ENCODE measurements at regions not wholly inside any gene's neighbourhood (a gene's known extent, or its start where the extent isn't known, plus 50 kb on each side); places are given as distances from the start of the nearest gene placed in this dataset.

DNA sequence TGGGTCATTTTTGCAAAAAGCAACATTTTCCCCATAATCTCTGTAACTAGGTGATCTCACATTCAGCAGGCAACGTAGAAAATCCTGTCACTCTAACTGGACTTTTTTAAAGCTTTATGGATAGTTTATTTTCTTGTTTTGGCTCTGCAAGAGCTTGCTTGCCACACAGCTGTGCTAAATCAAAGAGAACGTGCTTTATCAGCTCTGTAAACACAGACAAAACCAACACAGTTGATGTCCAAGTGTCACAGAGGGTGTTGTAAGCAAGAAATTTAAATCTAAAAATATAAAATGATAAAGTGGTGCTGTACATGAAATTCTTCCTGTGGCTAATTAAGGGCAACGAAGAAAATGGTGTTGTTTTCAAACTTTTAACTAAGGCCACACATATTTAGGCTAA, 97.5 kb upstream of the STAC start:
- Mint-ChIP-seq H3K9me3 (no peaks in the 10 kb centered on the region), H3K27ac (ENCODE audit: unreplicated experiment) (no peak overlapping the region), H3K4me1 (no peaks in the 10 kb centered on the region), H3K4me3 (no peak overlapping the region), H3K36me3 (ENCODE audit: low read depth) (no peaks in the 10 kb centered on the region), H3K27me3 (ENCODE audit: low read depth) (peaks cover 3% of the 10 kb centered on the region)
- TF ChIP-seq, protein P1, sequence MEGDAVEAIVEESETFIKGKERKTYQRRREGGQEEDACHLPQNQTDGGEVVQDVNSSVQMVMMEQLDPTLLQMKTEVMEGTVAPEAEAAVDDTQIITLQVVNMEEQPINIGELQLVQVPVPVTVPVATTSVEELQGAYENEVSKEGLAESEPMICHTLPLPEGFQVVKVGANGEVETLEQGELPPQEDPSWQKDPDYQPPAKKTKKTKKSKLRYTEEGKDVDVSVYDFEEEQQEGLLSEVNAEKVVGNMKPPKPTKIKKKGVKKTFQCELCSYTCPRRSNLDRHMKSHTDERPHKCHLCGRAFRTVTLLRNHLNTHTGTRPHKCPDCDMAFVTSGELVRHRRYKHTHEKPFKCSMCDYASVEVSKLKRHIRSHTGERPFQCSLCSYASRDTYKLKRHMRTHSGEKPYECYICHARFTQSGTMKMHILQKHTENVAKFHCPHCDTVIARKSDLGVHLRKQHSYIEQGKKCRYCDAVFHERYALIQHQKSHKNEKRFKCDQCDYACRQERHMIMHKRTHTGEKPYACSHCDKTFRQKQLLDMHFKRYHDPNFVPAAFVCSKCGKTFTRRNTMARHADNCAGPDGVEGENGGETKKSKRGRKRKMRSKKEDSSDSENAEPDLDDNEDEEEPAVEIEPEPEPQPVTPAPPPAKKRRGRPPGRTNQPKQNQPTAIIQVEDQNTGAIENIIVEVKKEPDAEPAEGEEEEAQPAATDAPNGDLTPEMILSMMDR (conservative IDR thresholded peaks at IDR 0.05): no peak
- no peak for DNase-seq (ENCODE audit: low read depth, low spot score)

DNA sequence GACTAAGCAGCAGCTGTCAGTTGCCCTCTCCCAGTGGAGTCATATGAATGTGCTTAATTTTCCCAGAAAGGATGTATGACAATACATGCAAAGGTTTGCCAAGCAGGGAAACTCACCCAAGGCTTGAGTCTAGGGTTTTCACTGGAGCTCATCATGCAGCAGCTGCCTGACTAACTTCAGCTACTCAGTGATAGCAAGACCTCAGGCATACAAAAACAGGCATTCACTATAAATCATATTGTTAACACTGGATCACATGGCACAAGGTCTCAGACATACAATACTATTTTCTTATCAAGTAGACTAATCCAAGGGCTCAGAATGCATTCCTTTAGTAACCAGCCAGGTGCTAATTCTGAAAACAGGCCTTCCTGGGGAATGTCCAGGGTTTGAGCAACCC, 85.0 kb upstream of the STAC start:
- H3K4me3 Mint-ChIP-seq: no peak overlapping the region
- H3K36me3 Mint-ChIP-seq (ENCODE audit: low read depth): no peaks in the 10 kb centered on the region
- no peaks in the 10 kb centered on the region for H3K27me3 Mint-ChIP-seq (ENCODE audit: low read depth)
- H3K9me3 Mint-ChIP-seq: no peaks in the 10 kb centered on the region
- H3K27ac Mint-ChIP-seq (ENCODE audit: unreplicated experiment): no peak overlapping the region
- TF ChIP-seq, protein P1 (conservative IDR thresholded peaks at IDR 0.05): no peak
- no peaks in the 10 kb centered on the region for H3K4me1 Mint-ChIP-seq
- DNase-seq (ENCODE audit: low read depth, low spot score): no peak

DNA sequence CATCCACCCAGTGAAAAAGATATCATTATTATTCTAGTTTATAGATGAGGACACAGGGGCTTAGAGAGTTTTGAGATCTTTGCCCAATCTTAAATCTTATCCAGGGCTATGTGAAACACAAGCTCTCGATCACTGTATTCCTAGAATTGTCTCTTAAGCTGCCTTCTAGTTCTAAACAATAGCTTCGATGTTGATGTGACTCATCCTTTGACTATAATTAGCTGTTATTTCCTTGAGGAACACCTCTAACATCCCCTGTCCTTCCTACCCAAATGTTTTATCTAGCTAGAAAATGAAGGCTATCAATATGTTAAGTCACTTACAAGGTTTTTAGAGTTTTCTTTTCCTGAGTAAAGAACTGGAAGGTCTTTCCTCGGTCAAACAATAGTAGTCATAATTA, 83.1 kb upstream of the STAC start:
- no peaks in the 10 kb centered on the region for H3K27me3 Mint-ChIP-seq (ENCODE audit: low read depth)
- DNase-seq (ENCODE audit: low read depth, low spot score): no peak
- H3K36me3 Mint-ChIP-seq (ENCODE audit: low read depth): no peaks in the 10 kb centered on the region
- TF ChIP-seq, protein P1 (conservative IDR thresholded peaks at IDR 0.05): no peak
- no peaks in the 10 kb centered on the region for H3K9me3 Mint-ChIP-seq
- no peak overlapping the region for H3K27ac Mint-ChIP-seq (ENCODE audit: unreplicated experiment)
- H3K4me1 Mint-ChIP-seq: peaks cover 4% of the 10 kb centered on the region
- no peak overlapping the region for H3K4me3 Mint-ChIP-seq

DNA sequence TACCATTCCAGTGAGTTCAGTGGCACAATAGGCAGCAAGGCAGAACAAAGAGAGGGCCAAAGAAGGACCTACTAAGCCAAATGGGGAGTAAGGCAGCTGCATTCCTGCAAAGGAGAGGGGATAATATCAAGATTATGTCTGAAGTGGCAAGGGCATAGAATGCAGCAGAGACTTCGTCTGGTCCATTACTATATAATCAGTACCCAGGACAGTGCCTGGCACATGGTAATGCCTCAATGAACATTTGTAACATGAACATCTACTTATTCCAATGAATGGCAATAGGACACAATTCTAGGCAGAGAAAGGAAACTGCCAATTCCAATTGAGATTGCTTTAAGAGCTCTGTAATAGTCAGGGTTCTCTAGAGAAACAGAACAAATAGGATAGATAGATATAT, 82.1 kb upstream of the STAC start:
- Mint-ChIP-seq H3K4me3 (no peak overlapping the region), H3K27ac (ENCODE audit: unreplicated experiment) (no peak overlapping the region), H3K36me3 (ENCODE audit: low read depth) (no peaks in the 10 kb centered on the region), H3K4me1 (peaks cover 9% of the 10 kb centered on the region), H3K27me3 (ENCODE audit: low read depth) (no peaks in the 10 kb centered on the region), H3K9me3 (no peaks in the 10 kb centered on the region)
- no peak for DNase-seq (ENCODE audit: low read depth, low spot score)
- TF ChIP-seq, protein P1 (conservative IDR thresholded peaks at IDR 0.05): no peak

DNA sequence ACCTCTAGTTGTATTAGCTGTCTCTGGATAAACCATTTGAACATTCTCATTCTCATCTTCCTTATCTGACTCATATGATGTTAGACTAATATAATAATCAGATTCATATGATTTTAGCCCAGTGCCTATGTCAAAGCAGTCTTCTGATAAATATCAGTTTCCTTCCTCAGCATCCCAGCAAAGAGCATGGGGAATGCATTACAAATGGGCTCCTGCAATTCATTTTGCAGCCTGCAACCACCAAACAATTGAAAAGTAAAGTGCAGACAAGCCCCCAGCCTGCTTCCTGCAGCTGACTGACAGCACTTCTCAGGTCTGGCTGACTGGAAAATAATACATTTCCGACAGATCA, 78.2 kb upstream of the STAC start:
- no peaks in the 10 kb centered on the region for H3K36me3 Mint-ChIP-seq (ENCODE audit: low read depth)
- TF ChIP-seq, protein P1 (conservative IDR thresholded peaks at IDR 0.05): no peak
- H3K27me3 Mint-ChIP-seq (ENCODE audit: low read depth): no peaks in the 10 kb centered on the region
- H3K4me3 Mint-ChIP-seq: no peak overlapping the region
- no peak overlapping the region for H3K27ac Mint-ChIP-seq (ENCODE audit: unreplicated experiment)
- peaks cover 9% of the 10 kb centered on the region for H3K4me1 Mint-ChIP-seq
- DNase-seq (ENCODE audit: low read depth, low spot score): no peak
- H3K9me3 Mint-ChIP-seq: no peaks in the 10 kb centered on the region

DNA sequence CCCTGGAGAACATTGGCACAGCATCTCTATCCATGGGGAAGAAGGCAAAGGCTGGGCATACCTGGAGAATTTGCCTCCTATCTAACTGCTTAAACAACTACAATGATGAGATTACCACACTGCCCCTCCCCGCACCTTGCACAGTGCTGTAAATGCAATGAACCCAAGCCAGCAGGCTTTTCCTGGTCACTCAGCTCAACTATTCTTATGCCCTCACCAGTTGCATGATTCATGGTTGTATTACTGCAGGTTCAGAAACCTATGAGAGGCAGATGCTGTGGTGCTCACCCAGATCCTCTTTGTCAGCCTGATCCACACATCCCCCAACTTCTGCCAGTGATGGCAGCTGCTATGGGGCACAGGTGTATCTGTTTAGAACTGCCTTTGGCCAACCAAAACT, 77.7 kb upstream of the STAC start:
- Mint-ChIP-seq H3K36me3 (ENCODE audit: low read depth) (no peaks in the 10 kb centered on the region), H3K9me3 (no peaks in the 10 kb centered on the region), H3K27ac (ENCODE audit: unreplicated experiment) (no peak overlapping the region), H3K4me3 (no peak overlapping the region), H3K27me3 (ENCODE audit: low read depth) (no peaks in the 10 kb centered on the region), H3K4me1 (peaks cover 9% of the 10 kb centered on the region)
- DNase-seq (ENCODE audit: low read depth, low spot score): no peak
- TF ChIP-seq, protein P1 (conservative IDR thresholded peaks at IDR 0.05): no peak

All from neural crest cell (in vitro differentiated cells).